K562 (cell line): ENCODE measurements at regions not wholly inside any gene's neighbourhood (a gene's known extent, or its start where the extent isn't known, plus 50 kb on each side); places are given as distances from the start of the nearest gene placed in this dataset.

ENCODE experiments used
- ATAC-seq: fragments of 200-7000 bp; cut with Tn5 transposase; 3 replicates; pipeline ENCODE4 v1.9.1; 2020; ENCODE audit warnings: moderate library complexity
- BruUV-seq: library from RNA; stranded (reverse); fragments of 400-500 nt; replicated peaks from 2 replicates; lab custom pipeline; 2021; lab: Mats Ljungman, UMichigan
- CTCF ChIA-PET: fragments of 300-600 bp; formaldehyde crosslinking; extraction: SDS; loops from one replicate; lab custom pipeline; 2021; ENCODE audit warnings: low intra/inter-chr PET ratio; lab: Yijun Ruan, JAX
- POLR2A ChIA-PET: fragments of 300-600, 350-650 bp; sonication (Branson Sonifier 250); formaldehyde crosslinking; extraction: SDS; loops from one replicate; lab custom pipeline; 2021; ENCODE audit warnings: antibody characterized with exemption, inconsistent platforms; lab: Yijun Ruan, JAX
- DNase-seq, 4 experiments: peaks; one replicate each; pipeline versions ENCODE4 v3.0.0 to v3.0.0-alpha.2; 2011 to 2018; ENCODE audit warnings: low spot score in 3 of 4, mixed read lengths in 3 of 4; ENCODE audit errors: extremely low read depth in 1 of 4
- FAIRE-seq: peaks from 2 replicates; lab custom pipeline; 2011; peaks lifted over from hg19 to GRCh38; lab: Jason Lieb, UNC
- H2AFZ ChIP-seq: 2 replicates; pipeline ENCODE4 v1.6.0; 2011; ENCODE audit warnings: low read depth, low read length, control low read depth, inconsistent platforms
- H3K27ac ChIP-seq: fragments of 200-600 bp; 3 replicates; pipeline ENCODE4 v1.8.0; 2011; ENCODE audit warnings: low read depth, mild to moderate bottlenecking, control low read depth, inconsistent platforms, low read length, moderate library complexity, mixed read lengths; ENCODE audit errors: extremely low read depth
- H3K27me3 ChIP-seq, 2 experiments: fragments of 300-600 bp in 1 of 2; 2 replicates in 1 of 2; 3 replicates in 1 of 2; pipeline versions ENCODE4 v1.6.0 to v1.8.0; 2011; ENCODE audit warnings: inconsistent platforms in 2 of 2, low read length in 2 of 2, mild to moderate bottlenecking in 1 of 2, mixed read lengths in 1 of 2, moderate library complexity in 1 of 2; ENCODE audit not compliant: control insufficient read depth in 2 of 2, insufficient read depth in 2 of 2
- H3K36me3 ChIP-seq: fragments of 300-600 bp; 3 replicates; pipeline ENCODE4 v1.8.0; 2011; ENCODE audit warnings: mild to moderate bottlenecking, low read length, inconsistent platforms; ENCODE audit not compliant: control insufficient read depth, insufficient read depth
- H3K4me1 ChIP-seq, 2 experiments: fragments of 200-600 bp in 1 of 2; replicated peaks in 1 of 2; 2 replicates in 1 of 2; 3 replicates in 1 of 2; pipeline versions ENCODE4 v1.5.1 to v1.8.0; 2011; ENCODE audit warnings: inconsistent platforms in 2 of 2, low read length in 2 of 2, mild to moderate bottlenecking in 1 of 2, mixed read lengths in 1 of 2, moderate library complexity in 1 of 2; ENCODE audit not compliant: control insufficient read depth in 2 of 2, insufficient read depth in 2 of 2
- H3K4me2 ChIP-seq: 2 replicates; pipeline ENCODE4 v1.6.1; 2011; ENCODE audit warnings: low read length, control low read depth, inconsistent platforms, mixed read lengths; ENCODE audit not compliant: insufficient read depth
- H3K4me3 ChIP-seq: fragments of 200-600 bp; sonication (generic), shearing (Covaris generic); 2 replicates; pipeline ENCODE4 v1.5.1; 2016; ENCODE audit warnings: control low read depth, inconsistent platforms
- H3K79me2 ChIP-seq: fragments of 200-600 bp; 3 replicates; pipeline ENCODE4 v1.8.0; 2011; ENCODE audit warnings: low read length, inconsistent platforms; ENCODE audit not compliant: control insufficient read depth, insufficient read depth
- H3K9ac ChIP-seq, 2 experiments: 2 replicates each; pipeline versions ENCODE4 v1.6.0 to v1.6.1; 2011; ENCODE audit warnings: low read depth in 2 of 2, low read length in 2 of 2, control low read depth in 1 of 2, inconsistent platforms in 1 of 2, mild to moderate bottlenecking in 1 of 2, mixed read lengths in 1 of 2; ENCODE audit not compliant: insufficient read depth in 1 of 2
- H3K9me1 ChIP-seq: one replicate; pipeline ENCODE4 v1.6.0; 2011; ENCODE audit warnings: inconsistent platforms, mild to moderate bottlenecking, low read length, moderate library complexity; ENCODE audit not compliant: control insufficient read depth, insufficient read depth
- H3K9me3 ChIP-seq: replicated peaks from 2 replicates; pipeline ENCODE4 v1.5.1; 2011; ENCODE audit warnings: low read depth, low read length, inconsistent platforms; ENCODE audit not compliant: control insufficient read depth, insufficient read depth
- H4K20me1 ChIP-seq: replicated peaks from 2 replicates; pipeline ENCODE4 v1.6.1; 2011; ENCODE audit warnings: low read length, inconsistent platforms, mixed read lengths; ENCODE audit not compliant: control insufficient read depth, insufficient read depth
- CBX2 ChIP-seq: fragments of 200-600 bp; sonication (generic); IDR thresholded peaks from one replicate; pipeline ENCODE4 v1.6.1; 2012; ENCODE audit warnings: mild to moderate bottlenecking, low read length, inconsistent platforms; ENCODE audit not compliant: insufficient read depth, poor library complexity, severe bottlenecking
- CBX3 ChIP-seq, 2 experiments: IDR thresholded peaks; 1 replicate in 1 of 2; 2 replicates in 1 of 2; pipeline ENCODE4 v1.6.1; 2012; ENCODE audit warnings: inconsistent platforms in 2 of 2, low read length in 2 of 2, borderline replicate concordance in 1 of 2, control low read depth in 1 of 2
- EWSR1 ChIP-seq: fragments of 450-650 bp; IDR thresholded peaks from 2 replicates; pipeline ENCODE4 v1.6.1; 2018; ENCODE audit warnings: borderline replicate concordance, mild to moderate bottlenecking, low read depth, moderate library complexity; ENCODE audit not compliant: partially characterized antibody
- HDAC3 ChIP-seq: fragments of 450-650 bp; IDR thresholded peaks from 2 replicates; pipeline ENCODE4 v1.6.1; 2018; ENCODE audit warnings: borderline replicate concordance, mild to moderate bottlenecking, moderate library complexity; ENCODE audit not compliant: partially characterized antibody
- YY1 ChIP-seq, 3 experiments: IDR thresholded peaks; 2 replicates each; pipeline ENCODE4 v1.6.1; 2011; ENCODE audit warnings: low read length in 2 of 3, mild to moderate bottlenecking in 2 of 3, moderate library complexity in 2 of 3, borderline replicate concordance in 1 of 3, control low read depth in 1 of 3, low read depth in 1 of 3; ENCODE audit not compliant: insufficient read depth in 3 of 3, insufficient replicate concordance in 2 of 3, control insufficient read depth in 1 of 3, insufficient read length in 1 of 3; ENCODE audit errors: extremely low read depth in 1 of 3
- ZFP30 ChIP-seq: fragments of 250-450 bp; sonication (Bioruptor Pico); IDR thresholded peaks from 2 replicates; pipeline ENCODE4 v1.8.0; 2022; ENCODE audit warnings: moderate library complexity, mild to moderate bottlenecking, inconsistent platforms, borderline replicate concordance
- ZNF561 ChIP-seq: fragments of 450-650 bp; formaldehyde crosslinking; conservative IDR thresholded peaks from 2 replicates; pipeline ENCODE4 v1.4.0; 2020; ENCODE audit warnings: mild to moderate bottlenecking, moderate library complexity
- WGBS: fragments of 100-300 bp; shearing (Covaris generic); methylation state at CpG from one replicate; pipeline ENCODE4 v1.1.6; 2016; ENCODE audit warnings: low coverage, mixed read lengths; ENCODE audit not compliant: insufficient coverage; ENCODE audit errors: missing lambda C conversion rate; 5-methylcytosine and 5-hydroxymethylcytosine counted together
- in situ Hi-C: fragments of 300-500 bp; cut with MboI; formaldehyde crosslinking; loops from 4 replicates; pipeline ENCODE4 v1.15.0; 2018; ENCODE audit warnings: inconsistent platforms, mixed read lengths
- intact Hi-C: fragments of 100-400 bp; cut with micrococcal nuclease; formaldehyde crosslinking; loops from 2 replicates; pipeline ENCODE4 v1.14.2; 2022

- Histone ChIP-seq H3K27ac (no peak overlapping the region), H2AFZ (no peak overlapping the region), H3K9ac (no peak overlapping the region), H3K27me3 (no peaks in the 10 kb centered on the region), H3K4me3 (no peak overlapping the region), H3K79me2 (no peaks in the 10 kb centered on the region), H3K36me3 (no peaks in the 10 kb centered on the region), H3K9me1 (no peaks in the 10 kb centered on the region), H4K20me1 (no peaks in the 10 kb centered on the region), H3K4me2 (no peak overlapping the region), H3K4me1 (no peaks in the 10 kb centered on the region), H3K9me3 (no peaks in the 10 kb centered on the region)
- in situ Hi-C loops = no loop called here
- ATAC-seq (no peak), DNase-seq (no peak), FAIRE-seq (no peak)
- POLR2A ChIA-PET = no interaction called here
- BruUV-seq = no TSS peak
- CTCF ChIA-PET = no interaction called here
- TF ChIP-seq CBX3 (IDR thresholded peaks at IDR 0.05; ENCODE audit: borderline replicate concordance in 1 of 2, low read length in 2 of 2) (no peak), CBX2 (no peak), EWSR1 (no peak), YY1 (IDR thresholded peaks at IDR 0.05; ENCODE audit: borderline replicate concordance in 1 of 3, control insufficient read depth in 1 of 3, extremely low read depth in 1 of 3, insufficient read depth in 3 of 3, insufficient read length in 1 of 3, insufficient replicate concordance in 2 of 3, low read depth in 1 of 3, low read length in 2 of 3) (no peak), ZFP30 (CRISPR knock-in tag) (no peak), ZNF561 (CRISPR knock-in tag) (no peak), HDAC3 (no peak)
- intact Hi-C loops = no loop called here
- WGBS = 2% methylated on average over 6 of the region's 6 CpGs
Measured at GRCh38 chr2:224126440-224126839, 87.4 kb upstream of the SERPINE2 start.
